HCT116 (cell line): ENCODE measurements at regions not wholly inside any gene's neighbourhood (a gene's known extent, or its start where the extent isn't known, plus 50 kb on each side); places are given as distances from the start of the nearest gene placed in this dataset.

ENCODE experiments used
- ATAC-seq: fragments of 200-7000 bp; cut with Tn5 transposase; 2 replicates; pipeline ENCODE4 v1.9.1; 2020; ENCODE audit warnings: mild to moderate bottlenecking, moderate library complexity
- BruUV-seq: library from RNA; stranded (reverse); fragments of 400-500 nt; replicated peaks from 2 replicates; lab custom pipeline; 2021; lab: Mats Ljungman, UMichigan
- CTCF ChIA-PET: fragments of 300-600 bp; sonication (Branson Sonifier 250); formaldehyde crosslinking; loops from one replicate; lab custom pipeline; 2021; ENCODE audit warnings: antibody characterized with exemption; lab: Charles Lee
- POLR2A ChIA-PET: fragments of 300-600, 350-600 bp; sonication (Branson Sonifier 250); formaldehyde crosslinking; loops from one replicate; lab custom pipeline; 2021; ENCODE audit warnings: antibody characterized with exemption; lab: Charles Lee
- RAD21 ChIA-PET, 2 experiments: fragments of 300-600 bp; sonication (Branson Sonifier 250); formaldehyde crosslinking; loops; one replicate each; lab custom pipeline; 2023; ENCODE audit warnings: low total read pairs in 2 of 2; ENCODE audit not compliant: uncharacterized antibody in 2 of 2, unreplicated experiment in 2 of 2, low non-redundant PET in 1 of 2; lab: Charles Lee
- DNase-seq: peaks from one replicate; pipeline ENCODE4 v3.0.0-alpha.2; 2010; ENCODE audit warnings: low read depth, low spot score
- H2AFZ ChIP-seq: fragments of 200-600 bp; shearing (Covaris generic), sonication (generic); 2 replicates; pipeline ENCODE4 v1.6.1; 2017; ENCODE audit warnings: low read depth, mixed run types, mixed read lengths, antibody characterized with exemption, low read length; ENCODE audit not compliant: poor library complexity, severe bottlenecking
- H3K27ac ChIP-seq: 2 replicates; pipeline ENCODE4 v1.5.1; 2012; ENCODE audit warnings: low read depth, low read length
- H3K27me3 ChIP-seq: fragments of 200-600 bp; sonication (generic); 2 replicates; pipeline ENCODE4 v1.6.1; 2016; ENCODE audit warnings: mixed run types, low read length, mixed read lengths; ENCODE audit not compliant: insufficient read depth
- H3K36me3 ChIP-seq, 2 experiments: fragments of 200-500 bp in 1 of 2; fragments of 200-600 bp in 1 of 2; sonication (Bioruptor generic) in 1 of 2; sonication (generic) in 1 of 2; 2 replicates each; pipeline versions ENCODE4 v1.5.1 to v1.6.1; 2014 to 2016; ENCODE audit warnings: low read length in 2 of 2, inconsistent platforms in 1 of 2, mixed read lengths in 1 of 2, mixed run types in 1 of 2; ENCODE audit not compliant: insufficient read depth in 2 of 2, control insufficient read depth in 1 of 2
- H3K4me1 ChIP-seq, 2 experiments: fragments of 200-600 bp in 1 of 2; sonication (generic) in 1 of 2; 2 replicates each; pipeline versions ENCODE4 v1.5.1 to v1.6.1; 2012 to 2017; ENCODE audit warnings: low read length in 2 of 2, inconsistent platforms in 1 of 2, mild to moderate bottlenecking in 1 of 2, mixed read lengths in 1 of 2, mixed run types in 1 of 2, moderate library complexity in 1 of 2; ENCODE audit not compliant: insufficient read depth in 2 of 2, control insufficient read depth in 1 of 2
- H3K4me2 ChIP-seq: fragments of 200-600 bp; sonication (generic); 2 replicates; pipeline ENCODE4 v1.6.1; 2017; ENCODE audit warnings: mixed run types, low read length, mixed read lengths
- H3K4me3 ChIP-seq, 2 experiments: fragments of 200-600 bp in 1 of 2; sonication (generic) in 1 of 2; replicated peaks in 1 of 2; 2 replicates each; pipeline ENCODE4 v1.5.1; 2011 to 2016; ENCODE audit warnings: low read length in 2 of 2, control low read depth in 1 of 2, low read depth in 1 of 2, mild to moderate bottlenecking in 1 of 2, mixed read lengths in 1 of 2, mixed run types in 1 of 2
- H3K79me2 ChIP-seq: fragments of 200-600 bp; sonication (generic); 2 replicates; pipeline ENCODE4 v1.6.1; 2017; ENCODE audit warnings: mild to moderate bottlenecking, mixed run types, low read length, moderate library complexity, mixed read lengths; ENCODE audit not compliant: insufficient read depth
- H3K9ac ChIP-seq: fragments of 200-600 bp; sonication (generic); 2 replicates; pipeline ENCODE4 v1.6.1; 2016; ENCODE audit warnings: low read length, mixed read lengths
- H3K9me2 ChIP-seq: fragments of 200-600 bp; sonication (generic), shearing (Covaris generic); 2 replicates; pipeline ENCODE4 v1.6.1; 2017; ENCODE audit warnings: mixed run types, mild to moderate bottlenecking, moderate library complexity; ENCODE audit not compliant: insufficient read depth
- H3K9me3 ChIP-seq, 2 experiments: fragments of 200-500 bp in 1 of 2; fragments of 200-600 bp in 1 of 2; sonication (Bioruptor generic) in 1 of 2; sonication (generic) in 1 of 2; 2 replicates each; pipeline ENCODE4 v1.6.1; 2014 to 2017; ENCODE audit warnings: low read length in 2 of 2, mixed read lengths in 2 of 2, inconsistent platforms in 1 of 2, low read depth in 1 of 2, mild to moderate bottlenecking in 1 of 2, mixed run types in 1 of 2, moderate library complexity in 1 of 2; ENCODE audit not compliant: control insufficient read depth in 1 of 2, insufficient read depth in 1 of 2
- H4K20me1 ChIP-seq: fragments of 200-600 bp; sonication (generic), shearing (Covaris generic); 2 replicates; pipeline ENCODE4 v1.6.1; 2017; ENCODE audit warnings: mixed run types, mild to moderate bottlenecking, moderate library complexity; ENCODE audit not compliant: insufficient read depth
- CBX3 ChIP-seq: IDR thresholded peaks from 2 replicates; pipeline ENCODE4 v1.6.1; 2012; ENCODE audit warnings: low read depth
- CEBPB ChIP-seq: IDR thresholded peaks from 2 replicates; pipeline ENCODE4 v1.6.1; 2012; ENCODE audit warnings: low read depth
- ELF1 ChIP-seq: IDR thresholded peaks from 2 replicates; pipeline ENCODE4 v1.6.1; 2012; ENCODE audit warnings: low read depth, borderline replicate concordance
- EZH2 ChIP-seq: fragments of 200-600 bp; sonication (generic); IDR thresholded peaks from 2 replicates; pipeline ENCODE4 v1.6.1; 2017; ENCODE audit warnings: antibody characterized with exemption, mixed run types
- FOSL1 ChIP-seq: IDR thresholded peaks from 2 replicates; pipeline ENCODE4 v1.6.1; 2012; ENCODE audit warnings: low read depth
- POLR2A ChIP-seq: IDR thresholded peaks from 2 replicates; pipeline ENCODE4 v1.7.0; 2011; ENCODE audit warnings: borderline replicate concordance; ENCODE audit not compliant: insufficient read depth, insufficient read length; ENCODE audit errors: extremely low read depth
- POLR2AphosphoS5 ChIP-seq: IDR thresholded peaks from 2 replicates; pipeline ENCODE4 v1.6.1; 2011; ENCODE audit warnings: mild to moderate bottlenecking, low read depth, low read length, moderate library complexity
- RAD21 ChIP-seq: IDR thresholded peaks from 2 replicates; pipeline ENCODE4 v1.6.1; 2012; ENCODE audit warnings: low read depth, mild to moderate bottlenecking
- SIN3A ChIP-seq: IDR thresholded peaks from 2 replicates; pipeline ENCODE4 v1.6.1; 2012; ENCODE audit warnings: low read depth
- TCF7L2 ChIP-seq: IDR thresholded peaks from 2 replicates; pipeline ENCODE4 v1.7.0; 2011; ENCODE audit warnings: borderline replicate concordance, inconsistent platforms; ENCODE audit not compliant: insufficient read depth, insufficient read length; ENCODE audit errors: extremely low read depth
- YY1 ChIP-seq: IDR thresholded peaks from 2 replicates; pipeline ENCODE4 v1.6.1; 2011; ENCODE audit warnings: low read length, low read depth, moderate library complexity, mild to moderate bottlenecking; ENCODE audit not compliant: insufficient replicate concordance; ENCODE audit errors: extremely low read depth
- intact Hi-C: fragments of 100-400 bp; cut with micrococcal nuclease; formaldehyde crosslinking; loops from 2 replicates; pipeline ENCODE4 v1.10.0; 2022
- TF ChIP-seq, protein P1 (sequence below): IDR thresholded peaks from 2 replicates; pipeline ENCODE4 v1.6.1; 2012
- TF ChIP-seq, protein P2 (sequence below): IDR thresholded peaks from 2 replicates; pipeline ENCODE4 v1.6.1; 2011; ENCODE audit warnings: mild to moderate bottlenecking, low read length, moderate library complexity; ENCODE audit not compliant: insufficient replicate concordance; ENCODE audit errors: extremely low read depth
- TF ChIP-seq, protein P3 (sequence below), 3 experiments: fragments of 200-600 bp in 1 of 3; sonication (generic) in 1 of 3; IDR thresholded peaks in 2 of 3; conservative IDR thresholded peaks in 1 of 3; 2 replicates each; pipeline ENCODE4 v1.5.1; 2012 to 2017; ENCODE audit warnings: low read depth in 2 of 3, low read length in 2 of 3, antibody characterized with exemption in 1 of 3, borderline replicate concordance in 1 of 3, control low read depth in 1 of 3, mild to moderate bottlenecking in 1 of 3, mixed read lengths in 1 of 3, mixed run types in 1 of 3, moderate library complexity in 1 of 3; ENCODE audit not compliant: insufficient read depth in 1 of 3

DNA sequence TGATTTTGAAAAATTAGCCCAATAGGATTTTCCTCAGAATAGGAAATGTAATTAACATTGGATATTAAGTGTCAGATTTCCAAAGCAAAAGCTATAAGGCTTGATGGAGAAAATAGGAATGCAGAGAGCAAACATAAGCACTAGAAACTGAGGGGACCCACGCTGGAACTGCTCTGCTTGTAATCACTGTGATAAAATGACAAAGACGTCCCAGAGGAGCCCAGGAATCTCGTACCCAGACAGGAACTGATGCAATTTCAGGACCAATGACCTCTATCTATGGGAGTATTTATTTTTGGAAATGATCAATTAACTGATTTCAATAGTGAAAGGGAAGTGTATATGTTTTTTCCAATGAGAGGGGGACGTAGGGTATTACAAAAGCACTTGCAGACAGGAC, 714.5 kb upstream of the WWC1 start:
- ChIA-PET POLR2A (no interaction called here), CTCF (no interaction called here), RAD21 (no interaction called here)
- no peak overlapping the region for H3K9ac ChIP-seq
- intact Hi-C loops, result no loop called here
- no peaks in the 10 kb centered on the region for H3K36me3 ChIP-seq
- H4K20me1 ChIP-seq, result no peaks in the 10 kb centered on the region
- no peaks in the 10 kb centered on the region for H3K9me2 ChIP-seq
- no peak for DNase-seq
- H2AFZ ChIP-seq, result no peak overlapping the region
- H3K27me3 ChIP-seq, result peaks cover 61% of the 10 kb centered on the region
- no peak overlapping the region for H3K27ac ChIP-seq
- no peak for TF ChIP-seq POLR2AphosphoS5
- TF ChIP-seq SIN3A, result no peak
- TF ChIP-seq CEBPB, result no peak
- TF ChIP-seq TCF7L2, result no peak
- no peak for TF ChIP-seq FOSL1
- TF ChIP-seq, all 23 proteins: peak for 0
- Histone ChIP-seq H3K4me1 (no peaks in the 10 kb centered on the region), H3K9me3 (no peaks in the 10 kb centered on the region), H3K79me2 (no peaks in the 10 kb centered on the region), H3K4me2 (no peak overlapping the region), H3K4me3 (no peak overlapping the region)
- ATAC-seq, result no peak
- BruUV-seq, result no TSS peak

DNA sequence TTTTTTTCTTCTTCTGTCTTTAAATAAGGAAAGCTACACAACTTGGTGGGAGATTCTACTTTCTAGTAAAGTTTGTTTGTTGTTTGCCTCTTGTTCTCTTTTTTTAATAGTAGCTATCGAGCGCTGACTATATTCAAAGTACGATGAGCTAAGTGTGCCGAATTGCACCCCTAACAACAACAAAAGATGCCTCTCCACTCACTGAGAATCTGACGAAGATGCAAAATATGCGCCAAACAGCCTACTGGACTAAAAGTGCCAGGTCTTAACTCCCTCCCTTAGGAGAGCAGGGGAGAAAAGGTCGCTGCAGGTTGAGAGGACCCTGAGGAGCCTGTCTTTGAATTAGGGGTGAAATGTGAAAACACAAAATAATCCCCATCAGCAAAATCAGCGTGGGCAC, 713.8 kb upstream of the WWC1 start:
- CTCF ChIA-PET, result no interaction called here
- Histone ChIP-seq H3K4me3 (no peak overlapping the region), H3K27me3 (peaks cover 61% of the 10 kb centered on the region), H3K27ac (no peak overlapping the region), H2AFZ (no peak overlapping the region), H3K36me3 (no peaks in the 10 kb centered on the region), H3K4me2 (no peak overlapping the region), H3K9me2 (no peaks in the 10 kb centered on the region), H3K4me1 (no peaks in the 10 kb centered on the region), H3K79me2 (no peaks in the 10 kb centered on the region), H4K20me1 (no peaks in the 10 kb centered on the region), H3K9me3 (no peaks in the 10 kb centered on the region), H3K9ac (no peak overlapping the region)
- RAD21 ChIA-PET, result no interaction called here
- POLR2A ChIA-PET, result no interaction called here
- DNase-seq (no peak), ATAC-seq (no peak)
- intact Hi-C loops, result no loop called here
- TF ChIP-seq EZH2, result no peak
- no peak for TF ChIP-seq SIN3A
- TF ChIP-seq, protein P1, sequence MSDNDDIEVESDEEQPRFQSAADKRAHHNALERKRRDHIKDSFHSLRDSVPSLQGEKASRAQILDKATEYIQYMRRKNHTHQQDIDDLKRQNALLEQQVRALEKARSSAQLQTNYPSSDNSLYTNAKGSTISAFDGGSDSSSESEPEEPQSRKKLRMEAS, result no peak
- TF ChIP-seq, protein P2, sequence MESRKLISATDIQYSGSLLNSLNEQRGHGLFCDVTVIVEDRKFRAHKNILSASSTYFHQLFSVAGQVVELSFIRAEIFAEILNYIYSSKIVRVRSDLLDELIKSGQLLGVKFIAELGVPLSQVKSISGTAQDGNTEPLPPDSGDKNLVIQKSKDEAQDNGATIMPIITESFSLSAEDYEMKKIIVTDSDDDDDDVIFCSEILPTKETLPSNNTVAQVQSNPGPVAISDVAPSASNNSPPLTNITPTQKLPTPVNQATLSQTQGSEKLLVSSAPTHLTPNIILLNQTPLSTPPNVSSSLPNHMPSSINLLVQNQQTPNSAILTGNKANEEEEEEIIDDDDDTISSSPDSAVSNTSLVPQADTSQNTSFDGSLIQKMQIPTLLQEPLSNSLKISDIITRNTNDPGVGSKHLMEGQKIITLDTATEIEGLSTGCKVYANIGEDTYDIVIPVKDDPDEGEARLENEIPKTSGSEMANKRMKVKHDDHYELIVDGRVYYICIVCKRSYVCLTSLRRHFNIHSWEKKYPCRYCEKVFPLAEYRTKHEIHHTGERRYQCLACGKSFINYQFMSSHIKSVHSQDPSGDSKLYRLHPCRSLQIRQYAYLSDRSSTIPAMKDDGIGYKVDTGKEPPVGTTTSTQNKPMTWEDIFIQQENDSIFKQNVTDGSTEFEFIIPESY, result no peak
- no peak for TF ChIP-seq POLR2A
- TF ChIP-seq, protein P3, sequence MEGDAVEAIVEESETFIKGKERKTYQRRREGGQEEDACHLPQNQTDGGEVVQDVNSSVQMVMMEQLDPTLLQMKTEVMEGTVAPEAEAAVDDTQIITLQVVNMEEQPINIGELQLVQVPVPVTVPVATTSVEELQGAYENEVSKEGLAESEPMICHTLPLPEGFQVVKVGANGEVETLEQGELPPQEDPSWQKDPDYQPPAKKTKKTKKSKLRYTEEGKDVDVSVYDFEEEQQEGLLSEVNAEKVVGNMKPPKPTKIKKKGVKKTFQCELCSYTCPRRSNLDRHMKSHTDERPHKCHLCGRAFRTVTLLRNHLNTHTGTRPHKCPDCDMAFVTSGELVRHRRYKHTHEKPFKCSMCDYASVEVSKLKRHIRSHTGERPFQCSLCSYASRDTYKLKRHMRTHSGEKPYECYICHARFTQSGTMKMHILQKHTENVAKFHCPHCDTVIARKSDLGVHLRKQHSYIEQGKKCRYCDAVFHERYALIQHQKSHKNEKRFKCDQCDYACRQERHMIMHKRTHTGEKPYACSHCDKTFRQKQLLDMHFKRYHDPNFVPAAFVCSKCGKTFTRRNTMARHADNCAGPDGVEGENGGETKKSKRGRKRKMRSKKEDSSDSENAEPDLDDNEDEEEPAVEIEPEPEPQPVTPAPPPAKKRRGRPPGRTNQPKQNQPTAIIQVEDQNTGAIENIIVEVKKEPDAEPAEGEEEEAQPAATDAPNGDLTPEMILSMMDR (IDR thresholded peaks at IDR 0.05 in 2 of 3, conservative IDR thresholded peaks at IDR 0.05 in 1 of 3; ENCODE audit: borderline replicate concordance in 1 of 3, insufficient read depth in 1 of 3, low read depth in 2 of 3, low read length in 2 of 3), result no peak
- TF ChIP-seq CBX3, result no peak
- no peak for TF ChIP-seq ELF1
- no peak for TF ChIP-seq RAD21
- TF ChIP-seq YY1, result no peak
- TF ChIP-seq TCF7L2, result no peak
- BruUV-seq, result no TSS peak
